Pancreas (tissue), 10 donors: ENCODE measurements at regions not wholly inside any gene's neighbourhood (a gene's known extent, or its start where the extent isn't known, plus 50 kb on each side); places are given as distances from the start of the nearest gene placed in this dataset.
"Not testable (repeated sequence)": the region's sequence is repeated elsewhere in the genome, so short reads cannot be mapped to it uniquely, and the experiment has no call there.

Experiments
- ATAC-seq, 4 donors: fragments of 200-7000 bp; cut with Tn5 transposase; one replicate each; pipeline versions ENCODE4 v1.8.0 to v1.9.1; 2020; ENCODE audit warnings: mild to moderate bottlenecking in 4 of 4, moderate library complexity in 4 of 4
- DNase-seq, 6 donors: peaks; one replicate each; pipeline ENCODE4 v3.0.0-alpha.2; 2020
- FAIRE-seq: peaks from 2 replicates; lab custom pipeline; 2012; peaks lifted over from hg19 to GRCh38; lab: Jason Lieb, UNC
- H3K27ac ChIP-seq, 4 donors: fragments of 200-600 bp; sonication (generic); 1 replicate in 3 of 4; 2 replicates in 1 of 4; pipeline versions ENCODE4 v1.5.0 to v1.8.0; 2020
- H3K27me3 ChIP-seq, 4 donors: fragments of 200-600 bp; one replicate each; pipeline ENCODE4 v1.8.0; 2021
- H3K36me3 ChIP-seq, 3 donors: fragments of 200-600 bp; sonication (generic) in 1 of 3; one replicate each; pipeline versions ENCODE4 v1.5.0 to v1.8.0; 2020 to 2021
- H3K4me1 ChIP-seq, 3 donors: fragments of 200-600 bp; one replicate each; pipeline ENCODE4 v1.8.0; 2021
- H3K4me3 ChIP-seq, 4 donors: fragments of 200-600 bp; sonication (generic) in 2 of 4; one replicate each; pipeline versions ENCODE4 v1.5.0 to v1.8.0; 2020 to 2021
- H3K9me3 ChIP-seq, 4 donors: fragments of 200-600 bp; one replicate each; pipeline ENCODE4 v1.8.0; 2021
- CTCF ChIP-seq, 4 donors: fragments of 200-600 bp; sonication (generic) in 3 of 4; IDR thresholded peaks; one replicate each; pipeline versions ENCODE4 v1.5.0 to v1.8.0; 2021; ENCODE audit warnings: antibody characterized with exemption in 4 of 4
- WGBS, 2 donors: extraction: QIAGEN DNeasy Blood & Tissue Kit; methylation state at CpG; one replicate each; pipeline ENCODE4 v1.1.7; 2013; 5-methylcytosine and 5-hydroxymethylcytosine counted together
- intact Hi-C, 3 donors: fragments of 100-400 bp; cut with DNase I; formaldehyde crosslinking; loops; one replicate each; pipeline versions ENCODE4 v1.11.1 to v1.14.2; 2022
- donor health status: healthy with polysubstance abuse.
- donor health status: DM: no; HTN: no; CAD: no; lungs with moderate emphysema.
- donor health status: DM: no; HTN: no; CAD: no.
- donor health status: control.
- donor health status: control.
- donor health status: Bipolar disorder and iron deficiency.
- donor health status: DM: yes; HTN: yes; CAD: no.
- donor health status: DM: no; HTN: no; CAD: no.
- donor health status: DM: no; HTN: no; CAD: no.
- donor health status: DM: yes; HTN: yes; CAD: no.

DNA sequence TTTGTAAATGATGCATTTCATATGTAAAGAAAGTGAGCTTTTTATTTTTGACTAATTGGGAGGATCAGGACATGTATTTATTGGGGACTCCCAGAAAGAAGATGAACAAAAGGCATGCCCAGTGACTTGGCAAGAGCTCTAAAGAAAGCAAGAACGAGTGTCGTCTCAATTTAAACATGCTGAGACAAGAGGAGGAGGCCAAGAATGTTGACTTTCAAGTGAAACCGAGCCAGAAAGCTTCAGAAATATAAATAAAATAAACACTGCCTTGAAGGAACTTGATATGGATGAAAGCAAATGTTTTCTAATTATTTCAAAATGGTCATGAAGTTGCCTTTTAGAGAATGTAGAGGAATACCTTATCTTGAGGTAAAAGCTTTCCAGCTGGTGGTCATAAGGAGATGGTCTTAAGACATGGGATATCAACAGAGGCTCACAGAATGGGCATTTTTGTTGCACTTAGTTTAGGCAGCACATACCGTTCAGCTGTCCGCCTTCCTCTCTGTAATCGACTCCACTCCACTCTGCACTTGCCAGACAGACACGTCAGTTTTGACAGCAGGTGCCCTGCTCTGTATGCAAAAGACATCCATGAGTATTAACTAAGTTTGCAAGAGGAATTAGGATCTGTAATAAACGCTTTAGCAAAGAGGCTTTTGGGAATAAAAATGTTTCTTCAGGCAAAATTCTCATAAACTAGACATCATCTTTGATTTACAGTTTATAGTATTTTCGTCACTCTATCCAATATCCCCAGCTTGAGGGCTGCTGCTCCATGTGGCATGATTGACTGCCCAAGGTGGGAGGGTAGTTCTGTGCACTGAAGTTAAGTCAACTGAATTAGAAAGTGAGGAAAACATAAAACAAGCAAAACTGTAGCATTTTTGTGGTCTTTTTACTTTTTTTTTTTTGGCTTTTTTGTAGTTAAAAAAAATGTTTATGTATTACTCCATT is 613.1 kb downstream of the PKHD1 start:
- Histone ChIP-seq H3K4me1 (no peaks in the 10 kb centered on the region), H3K27ac (no peak overlapping the region), H3K27me3 (no peaks in the 10 kb centered on the region), H3K36me3 (no peaks in the 10 kb centered on the region), H3K9me3 (no peaks in the 10 kb centered on the region), H3K4me3 (no peak overlapping the region)
- no peak for TF ChIP-seq CTCF (IDR thresholded peaks at IDR 0.05)
- FAIRE-seq (no peak), ATAC-seq (no peak), DNase-seq (no peak)
- WGBS, 2 donors: 45 to 50% methylated on average over 9 of the region's 9 CpGs
- intact Hi-C loops: no loop called here

DNA sequence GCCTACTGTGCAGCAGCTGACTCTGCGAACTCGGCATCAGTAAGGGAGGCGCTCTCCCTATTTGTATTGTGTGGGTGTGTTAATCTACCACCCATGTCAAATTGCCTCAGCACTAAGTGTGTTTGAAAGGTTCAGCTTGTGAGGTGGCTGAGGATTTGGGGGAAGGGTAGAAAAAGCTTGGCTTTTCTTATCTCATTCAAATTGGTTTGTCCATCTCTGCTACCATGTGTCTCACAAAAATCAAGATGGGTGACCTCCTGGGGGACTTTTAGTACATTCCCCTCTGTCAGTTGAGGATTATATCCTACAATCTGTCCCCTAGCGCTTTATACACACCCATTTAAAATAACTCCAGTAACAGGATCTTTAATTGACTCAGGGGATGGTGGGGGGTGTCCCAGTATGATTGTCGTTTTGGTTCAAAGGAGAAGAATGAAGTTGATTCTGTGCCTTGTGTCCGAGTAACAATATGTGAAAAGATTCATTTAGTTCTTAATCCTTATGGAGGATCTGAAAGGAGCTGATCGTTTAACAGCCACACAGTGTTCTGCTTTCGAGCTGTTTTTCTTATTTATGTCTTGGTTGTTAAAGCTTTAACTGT is 609.6 kb downstream of the PKHD1 start:
- 62 to 73% methylated on average over 8 of the region's 8 CpGs for WGBS, 2 donors
- ATAC-seq (no peak), DNase-seq (no peak), FAIRE-seq (no peak)
- intact Hi-C loops: no loop called here
- TF ChIP-seq CTCF (IDR thresholded peaks at IDR 0.05): no peak
- Histone ChIP-seq H3K4me3 (no peak overlapping the region), H3K27me3 (no peaks in the 10 kb centered on the region), H3K4me1 (no peaks in the 10 kb centered on the region), H3K27ac (no peak overlapping the region), H3K36me3 (no peaks in the 10 kb centered on the region), H3K9me3 (no peaks in the 10 kb centered on the region)

GRCh38 chr6:51479296-51479695 is 608.1 kb downstream of the PKHD1 start:
- TF ChIP-seq CTCF (IDR thresholded peaks at IDR 0.05): no peak
- Histone ChIP-seq H3K27me3 (no peaks in the 10 kb centered on the region), H3K4me3 (no peak overlapping the region), H3K27ac (no peak overlapping the region), H3K9me3 (no peaks in the 10 kb centered on the region), H3K4me1 (no peaks in the 10 kb centered on the region), H3K36me3 (no peaks in the 10 kb centered on the region)
- DNase-seq (no peak), ATAC-seq (no peak), FAIRE-seq (no peak)
- intact Hi-C loops: no loop called here
- WGBS, 2 donors: 24 to 41% methylated on average over 1 of the region's 1 CpG

- peak in 1 of 4 donors; percentile 13 for ATAC-seq
- TF ChIP-seq CTCF (IDR thresholded peaks at IDR 0.05): no peak
- H3K27ac ChIP-seq: no peak overlapping the region
- H3K27me3 ChIP-seq: no peaks in the 10 kb centered on the region
- no peak for FAIRE-seq
- intact Hi-C loops: no loop called here
- no peaks in the 10 kb centered on the region for H3K4me1 ChIP-seq
- H3K36me3 ChIP-seq: no peaks in the 10 kb centered on the region
- 35 to 40% methylated on average over 1 of the region's 1 CpG for WGBS, 2 donors
- H3K4me3 ChIP-seq: no peak overlapping the region
- H3K9me3 ChIP-seq: no peaks in the 10 kb centered on the region
- no peak for DNase-seq
Measured at GRCh38 chr6:51480040-51480439, 607.4 kb downstream of the PKHD1 start.

- H3K4me3 ChIP-seq, intact Hi-C loops, H3K36me3 ChIP-seq, H3K4me1 ChIP-seq, DNase-seq, H3K27me3 ChIP-seq, H3K9me3 ChIP-seq, ATAC-seq, H3K27ac ChIP-seq, FAIRE-seq: not testable (repeated sequence)
- 63 to 73% methylated on average over 9 of the region's 9 CpGs for WGBS, 2 donors
Measured at GRCh38 chr6:51485869-51486268, 601.5 kb downstream of the PKHD1 start.
